ENCODE measurements at regions not wholly inside any gene's neighbourhood (a gene's known extent, or its start where the extent isn't known, plus 50 kb on each side); places are given as distances from the start of the nearest gene placed in this dataset.

DNA sequence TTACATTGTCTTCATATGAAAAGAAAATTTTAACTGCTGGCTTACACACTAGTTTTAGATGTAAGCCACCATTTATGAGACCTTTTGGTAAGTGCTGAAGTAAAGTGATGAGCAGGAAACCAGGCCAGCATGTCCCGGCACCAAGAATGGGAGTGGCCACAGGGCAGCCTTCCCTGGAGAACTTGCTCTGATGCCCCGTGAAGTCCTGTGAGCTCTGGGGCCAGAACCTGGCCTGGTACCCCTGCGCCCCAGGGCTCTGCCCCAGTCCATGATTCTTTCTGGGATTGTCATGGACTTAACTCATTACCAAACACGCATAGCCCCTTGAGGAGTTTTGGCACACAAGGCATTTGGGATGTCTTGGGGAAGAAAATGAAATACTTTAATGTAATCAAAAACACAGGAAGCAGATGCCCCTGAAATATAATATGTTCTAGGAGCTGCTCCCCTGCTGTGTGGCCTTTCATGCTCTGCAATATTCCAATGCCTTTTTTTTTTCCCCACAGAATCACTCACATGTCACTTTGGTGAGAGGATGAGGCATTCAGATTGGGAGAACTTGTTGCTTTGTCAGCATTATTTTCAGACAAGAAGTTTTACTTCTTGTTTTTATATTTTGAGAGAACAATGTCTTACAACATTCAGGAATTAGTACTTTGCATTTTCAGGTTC, 53.1 kb upstream of the CXCL12 start:
- H4K20me1 ChIP-seq (ENCODE audit: control insufficient read depth, insufficient read depth, low read length, poor library complexity, severe bottlenecking) = no peaks in the 10 kb centered on the region
- H3K9me3 ChIP-seq (ENCODE audit: control extremely low read depth in 1 of 3, control insufficient read depth in 2 of 3, insufficient read depth in 1 of 3, low read length in 2 of 3) = peaks cover 0 to 18% (median 0%) of the 10 kb centered on the region in 3 donors
- Mint-ChIP-seq H3K4me1 (no peaks in the 10 kb centered on the region), H3K9me3 (ENCODE audit: insufficient read depth) (no peaks in the 10 kb centered on the region), H3K27ac (no peak overlapping the region), H3K4me3 (no peak overlapping the region), H3K27me3 (peaks cover 3% of the 10 kb centered on the region)
- no peak for ATAC-seq (ENCODE audit: low read depth)
- no peaks in the 10 kb centered on the region for H3K4me1 ChIP-seq (ENCODE audit: control insufficient read depth in 2 of 2, insufficient read depth in 2 of 2, low read length in 2 of 2)
- no peak overlapping the region for H3K9ac ChIP-seq (ENCODE audit: low read length)
- no peak overlapping the region for H3K4me3 ChIP-seq (ENCODE audit: control extremely low read depth in 1 of 5, extremely low read depth in 1 of 5, insufficient read depth in 1 of 5, low read depth in 2 of 5, low read length in 4 of 5)
- H3K36me3 ChIP-seq (replicated peaks in 1 of 2; ENCODE audit: control extremely low read depth in 1 of 2, control insufficient read depth in 1 of 2, extremely low read depth in 1 of 2, insufficient read depth in 2 of 2, low read length in 1 of 2) = no peaks in the 10 kb centered on the region
- no peak overlapping the region for H2AFZ ChIP-seq (ENCODE audit: insufficient read depth, low read depth, low read length, poor library complexity, severe bottlenecking)
- WGBS (ENCODE audit: insufficient coverage) = 90% methylated on average over 3 of the region's 4 CpGs
- no peaks in the 10 kb centered on the region for H3K79me2 ChIP-seq (ENCODE audit: control insufficient read depth, insufficient read depth, low read length)
- no peak overlapping the region for H3K4me2 ChIP-seq (replicated peaks; ENCODE audit: low read depth, low read length, poor library complexity, severe bottlenecking)
- ChIA-PET POLR2A (no interaction called here), CTCF (no interaction called here)
- DNase-seq = no peak
- H3K27ac ChIP-seq (ENCODE audit: low read length in 2 of 2) = no peak overlapping the region
- intact Hi-C loops (cut with micrococcal nuclease) = no loop called here
- no peaks in the 10 kb centered on the region for H3K27me3 ChIP-seq (replicated peaks in 1 of 4; ENCODE audit: control extremely low read depth in 1 of 4, control insufficient read depth in 3 of 4, insufficient read depth in 4 of 4, low read length in 3 of 4)
- TF ChIP-seq, protein P1, sequence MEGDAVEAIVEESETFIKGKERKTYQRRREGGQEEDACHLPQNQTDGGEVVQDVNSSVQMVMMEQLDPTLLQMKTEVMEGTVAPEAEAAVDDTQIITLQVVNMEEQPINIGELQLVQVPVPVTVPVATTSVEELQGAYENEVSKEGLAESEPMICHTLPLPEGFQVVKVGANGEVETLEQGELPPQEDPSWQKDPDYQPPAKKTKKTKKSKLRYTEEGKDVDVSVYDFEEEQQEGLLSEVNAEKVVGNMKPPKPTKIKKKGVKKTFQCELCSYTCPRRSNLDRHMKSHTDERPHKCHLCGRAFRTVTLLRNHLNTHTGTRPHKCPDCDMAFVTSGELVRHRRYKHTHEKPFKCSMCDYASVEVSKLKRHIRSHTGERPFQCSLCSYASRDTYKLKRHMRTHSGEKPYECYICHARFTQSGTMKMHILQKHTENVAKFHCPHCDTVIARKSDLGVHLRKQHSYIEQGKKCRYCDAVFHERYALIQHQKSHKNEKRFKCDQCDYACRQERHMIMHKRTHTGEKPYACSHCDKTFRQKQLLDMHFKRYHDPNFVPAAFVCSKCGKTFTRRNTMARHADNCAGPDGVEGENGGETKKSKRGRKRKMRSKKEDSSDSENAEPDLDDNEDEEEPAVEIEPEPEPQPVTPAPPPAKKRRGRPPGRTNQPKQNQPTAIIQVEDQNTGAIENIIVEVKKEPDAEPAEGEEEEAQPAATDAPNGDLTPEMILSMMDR (IDR thresholded peaks at IDR 0.05) = no peak
- TF ChIP-seq EZH2 (IDR thresholded peaks at IDR 0.05; ENCODE audit: borderline replicate concordance, insufficient read depth, low read depth, low read length, poor library complexity, severe bottlenecking) = no peak

DNA sequence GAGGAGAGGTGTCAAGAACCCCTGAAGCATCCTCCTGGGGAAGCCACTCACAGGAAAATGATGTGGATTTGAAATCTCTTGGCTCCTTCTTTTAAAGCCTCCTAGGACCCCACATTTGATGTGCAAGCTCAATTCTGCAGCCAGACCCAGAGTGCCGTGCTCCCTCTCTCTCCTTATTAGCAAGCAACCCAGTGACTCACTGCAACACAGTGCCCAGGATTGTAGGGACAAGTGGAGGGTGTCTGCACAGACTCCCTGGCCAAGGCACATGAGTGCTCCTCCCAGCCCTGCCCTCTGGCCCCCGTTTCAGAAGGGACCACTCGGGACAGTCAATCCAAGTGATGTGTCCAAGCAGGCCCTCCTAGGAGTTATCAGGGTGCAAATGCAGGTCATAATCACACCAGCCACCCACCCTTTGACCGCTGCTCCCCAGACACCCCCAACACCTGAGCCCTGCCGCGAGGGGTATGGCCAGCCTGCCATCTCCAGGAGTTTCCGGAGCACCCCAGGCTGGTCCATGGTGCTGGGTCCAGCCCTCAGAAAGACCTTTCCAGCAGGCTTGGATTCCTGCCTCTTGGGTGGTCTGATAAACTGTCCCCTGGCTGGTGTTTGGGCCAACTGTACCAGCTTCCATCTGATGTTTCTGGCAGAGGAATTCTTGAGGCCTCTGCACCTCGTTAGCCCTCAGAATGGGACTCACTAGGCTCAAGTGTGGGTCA, 54.5 kb upstream of the CXCL12 start:
- Mint-ChIP-seq H3K27ac (no peak overlapping the region), H3K9me3 (ENCODE audit: insufficient read depth) (no peaks in the 10 kb centered on the region), H3K4me1 (no peaks in the 10 kb centered on the region), H3K27me3 (peaks cover 3% of the 10 kb centered on the region), H3K4me3 (no peak overlapping the region)
- no peak overlapping the region for H3K4me3 ChIP-seq (ENCODE audit: control extremely low read depth in 1 of 5, extremely low read depth in 1 of 5, insufficient read depth in 1 of 5, low read depth in 2 of 5, low read length in 4 of 5)
- POLR2A ChIA-PET = no interaction called here
- H3K27ac ChIP-seq (ENCODE audit: low read length in 2 of 2) = no peak overlapping the region
- H3K27me3 ChIP-seq (replicated peaks in 1 of 4; ENCODE audit: control extremely low read depth in 1 of 4, control insufficient read depth in 3 of 4, insufficient read depth in 4 of 4, low read length in 3 of 4) = no peaks in the 10 kb centered on the region
- no peaks in the 10 kb centered on the region for H3K36me3 ChIP-seq (replicated peaks in 1 of 2; ENCODE audit: control extremely low read depth in 1 of 2, control insufficient read depth in 1 of 2, extremely low read depth in 1 of 2, insufficient read depth in 2 of 2, low read length in 1 of 2)
- H2AFZ ChIP-seq (ENCODE audit: insufficient read depth, low read depth, low read length, poor library complexity, severe bottlenecking) = no peak overlapping the region
- 90% methylated on average over 7 of the region's 8 CpGs for WGBS (ENCODE audit: insufficient coverage)
- no peak for ATAC-seq (ENCODE audit: low read depth)
- CTCF ChIA-PET = no interaction called here
- no peaks in the 10 kb centered on the region for H4K20me1 ChIP-seq (ENCODE audit: control insufficient read depth, insufficient read depth, low read length, poor library complexity, severe bottlenecking)
- H3K9me3 ChIP-seq (ENCODE audit: control extremely low read depth in 1 of 3, control insufficient read depth in 2 of 3, insufficient read depth in 1 of 3, low read length in 2 of 3) = peaks cover 0 to 18% (median 0%) of the 10 kb centered on the region in 3 donors
- H3K9ac ChIP-seq (ENCODE audit: low read length) = no peak overlapping the region
- no peak overlapping the region for H3K4me2 ChIP-seq (replicated peaks; ENCODE audit: low read depth, low read length, poor library complexity, severe bottlenecking)
- no peak for DNase-seq
- H3K79me2 ChIP-seq (ENCODE audit: control insufficient read depth, insufficient read depth, low read length) = no peaks in the 10 kb centered on the region
- H3K4me1 ChIP-seq (ENCODE audit: control insufficient read depth in 2 of 2, insufficient read depth in 2 of 2, low read length in 2 of 2) = no peaks in the 10 kb centered on the region
- intact Hi-C loops (cut with micrococcal nuclease) = no loop called here
- TF ChIP-seq, protein P1 (IDR thresholded peaks at IDR 0.05) = no peak
- no peak for TF ChIP-seq EZH2 (IDR thresholded peaks at IDR 0.05; ENCODE audit: borderline replicate concordance, insufficient read depth, low read depth, low read length, poor library complexity, severe bottlenecking)

All from B cell (primary cell).